ELR (cell line): ENCODE measurements at regions not wholly inside any gene's neighbourhood (a gene's known extent, or its start where the extent isn't known, plus 50 kb on each side); places are given as distances from the start of the nearest gene placed in this dataset.
A peak's percentile ranks its signal among the peaks of the same experiment; 100 is the strongest.
"Not testable (repeated sequence)": the region's sequence is repeated elsewhere in the genome, so short reads cannot be mapped to it uniquely, and the experiment has no call there.

Source experiments
- DNase-seq: peaks from one replicate; pipeline ENCODE4 v3.0.0-alpha.2; 2015; ENCODE audit warnings: low read depth

GRCh38 chr3:110685630-110686029 lies 386.0 kb upstream of the NECTIN3 start:
- DNase-seq = no peak

- DNase-seq = no peak
These were observed 384.9 kb upstream of the NECTIN3 start for GRCh38 chr3:110686701-110687100.

- DNase-seq = peak; percentile 47
These were observed 384.5 kb upstream of the NECTIN3 start for GRCh38 chr3:110687138-110687537.

- no peak for DNase-seq
These were observed 373.7 kb upstream of the NECTIN3 start for GRCh38 chr3:110697961-110698360.

- DNase-seq = not testable (repeated sequence)
These were observed 367.3 kb upstream of the NECTIN3 start for GRCh38 chr3:110704332-110704731.

- DNase-seq = peak; percentile 3
These were observed 363.5 kb upstream of the NECTIN3 start for GRCh38 chr3:110708156-110708555.

- no peak for DNase-seq
These were observed 361.5 kb upstream of the NECTIN3 start for GRCh38 chr3:110710156-110710555.

- no peak for DNase-seq
These were observed 361.0 kb upstream of the NECTIN3 start for GRCh38 chr3:110710603-110711002.

- DNase-seq = peak; percentile 52
These were observed 360.3 kb upstream of the NECTIN3 start for GRCh38 chr3:110711130-110711832.

GRCh38 chr3:110711851-110712516 lies 359.6 kb upstream of the NECTIN3 start:
- peak; percentile 66 for DNase-seq

GRCh38 chr3:110727056-110727455 lies 344.6 kb upstream of the NECTIN3 start:
- DNase-seq = no peak

GRCh38 chr3:110731148-110731547 lies 340.5 kb upstream of the NECTIN3 start:
- no peak for DNase-seq

GRCh38 chr3:110732420-110732819 lies 339.2 kb upstream of the NECTIN3 start:
- no peak for DNase-seq

- no peak for DNase-seq
These were observed 338.6 kb upstream of the NECTIN3 start for GRCh38 chr3:110733045-110733444.

- DNase-seq = no peak
These were observed 337.1 kb upstream of the NECTIN3 start for GRCh38 chr3:110734524-110734923.

- DNase-seq = no peak
These were observed 335.3 kb upstream of the NECTIN3 start for GRCh38 chr3:110736332-110736731.

GRCh38 chr3:110738531-110738930 lies 333.1 kb upstream of the NECTIN3 start:
- DNase-seq = peak; percentile 65

- DNase-seq = no peak
These were observed 329.7 kb upstream of the NECTIN3 start for GRCh38 chr3:110741891-110742290.

- no peak for DNase-seq
These were observed 328.4 kb upstream of the NECTIN3 start for GRCh38 chr3:110743202-110743601.

- DNase-seq = no peak
These were observed 327.6 kb upstream of the NECTIN3 start for GRCh38 chr3:110743984-110744383.

- no peak for DNase-seq
These were observed 326.9 kb upstream of the NECTIN3 start for GRCh38 chr3:110744723-110745122.

GRCh38 chr3:110749006-110749405 lies 322.6 kb upstream of the NECTIN3 start:
- DNase-seq = no peak

- no peak for DNase-seq
These were observed 321.4 kb upstream of the NECTIN3 start for GRCh38 chr3:110750201-110750600.

- DNase-seq = no peak
These were observed 319.3 kb upstream of the NECTIN3 start for GRCh38 chr3:110752307-110752706.
